ENCODE measurements at regions not wholly inside any gene's neighbourhood (a gene's known extent, or its start where the extent isn't known, plus 50 kb on each side); places are given as distances from the start of the nearest gene placed in this dataset.
A peak's percentile ranks its signal among the peaks of the same experiment; 100 is the strongest.
"Not testable (repeated sequence)": the region's sequence is repeated elsewhere in the genome, so short reads cannot be mapped to it uniquely, and the experiment has no call there.

DNA sequence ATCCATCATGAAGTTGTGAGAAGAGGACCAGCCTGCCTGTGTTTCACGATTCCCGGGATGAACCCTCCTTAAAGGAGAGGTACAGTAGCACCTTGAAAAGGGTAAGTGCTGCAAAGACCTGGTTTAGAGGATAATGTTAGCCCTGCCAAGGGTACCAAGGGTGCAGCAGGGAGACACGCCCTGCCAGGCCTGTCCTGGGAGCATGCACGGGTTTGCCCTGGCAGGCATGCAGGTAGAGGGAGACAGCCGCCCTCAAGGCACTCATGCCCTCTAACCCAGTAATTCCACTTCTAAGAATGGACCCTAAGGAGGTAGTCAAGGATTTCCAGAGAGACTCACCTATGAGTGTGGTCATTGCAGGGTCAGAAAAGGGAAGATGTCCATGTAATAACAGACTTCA is 65.0 kb downstream of the DIO3 start:
- no peaks in the 10 kb centered on the region for H3K27me3 ChIP-seq (ENCODE audit: control insufficient read depth in 2 of 2, insufficient read depth in 2 of 2, low read length in 2 of 2)
- H3K4me3 ChIP-seq (ENCODE audit: low read length in 2 of 2), result no peak overlapping the region
- H3K36me3 ChIP-seq (ENCODE audit: control insufficient read depth in 2 of 2, insufficient read depth in 2 of 2, low read length in 2 of 2), result no peaks in the 10 kb centered on the region
- H3K4me1 ChIP-seq (ENCODE audit: control insufficient read depth in 2 of 2, insufficient read depth in 2 of 2, low read length in 2 of 2), result peaks cover 3% of the 10 kb centered on the region in 2 donors
- H3K9me3 ChIP-seq (ENCODE audit: control insufficient read depth in 2 of 2, low read length in 2 of 2), result no peaks in the 10 kb centered on the region
- no peak overlapping the region for H3K9ac ChIP-seq (ENCODE audit: low read depth in 1 of 2, low read length in 2 of 2)
- no peak overlapping the region for H3K27ac ChIP-seq (ENCODE audit: low read depth in 2 of 2, low read length in 2 of 2)

DNA sequence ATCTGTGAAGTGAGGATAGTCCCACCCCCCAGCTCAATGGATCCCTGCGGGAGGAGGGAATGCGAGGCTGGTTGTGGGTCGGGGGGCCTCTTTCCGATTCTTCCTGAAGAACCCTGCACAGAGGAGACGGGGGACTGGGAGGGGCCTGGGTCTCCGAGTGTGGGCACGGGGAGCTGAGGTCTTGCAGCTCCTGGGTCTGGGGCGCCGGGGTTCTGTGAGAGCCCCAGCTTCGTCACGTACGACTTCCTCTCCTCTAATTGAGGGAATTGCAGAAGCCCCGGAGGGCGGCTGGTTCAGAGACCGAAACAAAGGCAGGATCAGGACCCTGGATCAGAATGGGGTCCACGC is 66.6 kb downstream of the DIO3 start:
- Histone ChIP-seq H3K4me3 (ENCODE audit: low read length in 2 of 2) (no peak overlapping the region), H3K9ac (ENCODE audit: low read depth in 1 of 2, low read length in 2 of 2) (no peak overlapping the region), H3K9me3 (ENCODE audit: control insufficient read depth in 2 of 2, low read length in 2 of 2) (no peaks in the 10 kb centered on the region), H3K4me1 (ENCODE audit: control insufficient read depth in 2 of 2, insufficient read depth in 2 of 2, low read length in 2 of 2) (peaks cover 3% of the 10 kb centered on the region in 2 donors), H3K27ac (ENCODE audit: low read depth in 2 of 2, low read length in 2 of 2) (no peak overlapping the region), H3K27me3 (ENCODE audit: control insufficient read depth in 2 of 2, insufficient read depth in 2 of 2, low read length in 2 of 2) (no peaks in the 10 kb centered on the region), H3K36me3 (ENCODE audit: control insufficient read depth in 2 of 2, insufficient read depth in 2 of 2, low read length in 2 of 2) (no peaks in the 10 kb centered on the region)

DNA sequence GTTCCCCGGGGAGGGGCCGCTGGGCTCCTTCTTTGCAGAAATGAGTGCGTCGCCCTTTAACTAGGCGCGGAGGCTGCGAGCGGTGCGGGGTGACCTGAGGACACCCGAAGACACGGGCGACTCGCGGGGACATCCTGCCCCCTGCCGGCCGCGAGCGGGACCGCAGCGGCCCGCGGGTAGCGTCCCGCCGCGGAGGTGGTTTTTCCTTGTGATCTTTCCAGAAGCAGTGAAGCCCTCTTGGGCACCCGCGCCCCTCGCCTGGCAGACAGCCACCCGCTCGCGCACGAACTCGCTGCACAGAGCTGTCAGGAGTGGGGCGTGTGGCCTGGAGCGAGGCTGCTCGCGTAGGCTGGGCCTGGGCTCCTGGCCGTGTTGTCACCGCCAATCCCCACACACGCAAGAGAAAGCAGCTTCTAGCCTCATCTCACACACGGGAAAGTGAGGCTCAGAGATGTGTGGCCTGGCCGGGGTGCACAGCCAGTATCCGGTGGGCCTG is 67.2 kb downstream of the DIO3 start:
- H3K9me3 ChIP-seq (ENCODE audit: control insufficient read depth in 2 of 2, low read length in 2 of 2), result no peaks in the 10 kb centered on the region
- H3K4me1 ChIP-seq (ENCODE audit: control insufficient read depth in 2 of 2, insufficient read depth in 2 of 2, low read length in 2 of 2), result peaks cover 3% of the 10 kb centered on the region in 2 donors
- H3K4me3 ChIP-seq (ENCODE audit: low read length in 2 of 2), result peak overlapping the region; percentile 24 to 41
- no peaks in the 10 kb centered on the region for H3K27me3 ChIP-seq (ENCODE audit: control insufficient read depth in 2 of 2, insufficient read depth in 2 of 2, low read length in 2 of 2)
- no peak overlapping the region for H3K9ac ChIP-seq (ENCODE audit: low read depth in 1 of 2, low read length in 2 of 2)
- no peak overlapping the region for H3K27ac ChIP-seq (ENCODE audit: low read depth in 2 of 2, low read length in 2 of 2)
- no peaks in the 10 kb centered on the region for H3K36me3 ChIP-seq (ENCODE audit: control insufficient read depth in 2 of 2, insufficient read depth in 2 of 2, low read length in 2 of 2)

DNA sequence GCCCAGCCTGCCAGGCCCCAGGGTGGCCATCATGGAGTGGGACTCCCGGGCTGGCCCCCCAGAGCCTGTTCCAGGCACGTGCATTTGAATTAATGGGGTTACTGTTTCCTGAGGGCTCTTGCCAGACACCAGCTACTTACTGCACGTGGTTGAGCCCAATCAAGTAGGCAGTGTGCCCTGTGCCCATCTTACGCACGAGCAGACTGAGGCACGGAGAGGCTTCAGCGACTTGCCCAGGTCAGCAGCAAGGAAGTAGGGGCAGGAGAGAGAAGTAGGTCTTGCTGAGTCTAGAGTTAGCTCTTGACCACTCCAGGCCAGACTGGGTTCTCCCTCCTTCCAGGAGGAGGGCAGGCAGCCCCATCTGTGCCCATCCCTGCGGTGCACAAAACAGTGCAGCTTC is 67.7 kb downstream of the DIO3 start:
- Histone ChIP-seq H3K36me3 (ENCODE audit: control insufficient read depth in 2 of 2, insufficient read depth in 2 of 2, low read length in 2 of 2) (no peaks in the 10 kb centered on the region), H3K27ac (ENCODE audit: low read depth in 2 of 2, low read length in 2 of 2) (no peak overlapping the region), H3K4me1 (ENCODE audit: control insufficient read depth in 2 of 2, insufficient read depth in 2 of 2, low read length in 2 of 2) (peaks cover 3% of the 10 kb centered on the region in 2 donors), H3K9ac (ENCODE audit: low read depth in 1 of 2, low read length in 2 of 2) (no peak overlapping the region), H3K4me3 (ENCODE audit: low read length in 2 of 2) (no peak overlapping the region), H3K9me3 (ENCODE audit: control insufficient read depth in 2 of 2, low read length in 2 of 2) (no peaks in the 10 kb centered on the region), H3K27me3 (ENCODE audit: control insufficient read depth in 2 of 2, insufficient read depth in 2 of 2, low read length in 2 of 2) (no peaks in the 10 kb centered on the region)

DNA sequence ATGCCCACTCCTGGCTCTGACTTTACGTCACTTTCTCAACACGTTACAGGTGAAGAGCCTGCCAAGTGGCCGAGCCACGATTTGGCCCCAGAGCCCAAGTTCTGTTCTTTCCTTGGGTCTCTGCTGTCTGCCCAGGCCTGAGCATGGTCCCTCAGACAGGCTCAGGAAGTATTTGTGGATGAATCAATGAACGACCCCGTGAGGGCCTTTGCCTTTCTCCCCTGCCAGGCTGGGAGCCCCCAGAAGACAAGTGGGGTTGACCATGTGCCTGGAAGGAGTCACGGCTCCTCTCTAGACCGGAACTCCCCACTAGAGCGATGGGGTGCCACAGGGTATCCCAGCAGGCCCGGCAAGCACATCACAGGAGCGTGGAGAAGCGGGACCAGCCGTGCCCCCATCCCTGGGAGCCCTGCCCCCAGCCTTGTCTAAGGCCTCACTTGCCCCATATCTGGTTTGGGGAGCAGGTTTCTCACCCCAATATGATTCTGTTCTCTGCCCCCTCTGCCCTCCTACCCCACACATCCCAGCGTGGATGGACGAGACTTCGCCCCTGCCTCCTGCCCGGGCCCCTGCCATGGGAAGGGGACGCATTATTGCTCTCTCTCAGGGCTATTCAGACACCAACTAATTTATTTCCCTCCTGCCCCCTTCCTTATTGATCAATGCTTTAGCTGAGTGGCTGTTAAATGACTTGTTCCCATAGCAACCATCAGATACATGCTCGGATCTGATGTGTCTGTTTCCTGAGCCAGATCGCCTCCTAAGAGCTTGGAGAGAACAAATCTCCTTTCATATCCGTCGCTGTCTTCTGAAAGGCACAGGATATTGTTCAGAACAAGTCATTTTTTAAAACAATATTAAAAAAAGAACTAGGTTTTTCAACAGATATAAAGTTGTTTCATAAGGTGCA is 69.0 kb downstream of the DIO3 start:
- no peaks in the 10 kb centered on the region for H3K9me3 ChIP-seq (ENCODE audit: control insufficient read depth in 2 of 2, low read length in 2 of 2)
- H3K4me3 ChIP-seq (ENCODE audit: low read length in 2 of 2), result no peak overlapping the region
- peaks cover 3% of the 10 kb centered on the region in 2 donors for H3K4me1 ChIP-seq (ENCODE audit: control insufficient read depth in 2 of 2, insufficient read depth in 2 of 2, low read length in 2 of 2)

DNA sequence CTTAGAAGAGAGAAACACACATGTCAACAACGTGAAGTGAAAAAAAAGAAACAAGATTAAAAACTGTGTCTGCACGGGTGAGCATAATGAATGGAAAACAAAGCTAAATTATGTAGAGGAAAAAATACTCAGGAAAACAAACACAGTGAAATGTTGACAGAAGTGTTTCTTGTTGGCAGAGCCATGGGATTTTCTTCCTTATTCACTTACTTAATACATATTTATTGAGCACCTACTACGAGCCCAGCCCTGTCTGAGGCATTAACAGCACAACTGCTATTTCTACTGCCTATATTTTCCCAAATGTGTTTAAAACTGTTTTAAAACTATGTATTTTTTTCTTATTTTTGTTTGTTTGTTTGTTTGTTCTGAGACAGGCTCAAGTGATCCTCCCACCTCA is 69.9 kb downstream of the DIO3 start:
- Histone ChIP-seq H3K9me3 (ENCODE audit: control insufficient read depth in 2 of 2, low read length in 2 of 2) (no peaks in the 10 kb centered on the region), H3K4me3 (ENCODE audit: low read length in 2 of 2) (no peak overlapping the region), H3K27ac (ENCODE audit: low read depth in 2 of 2, low read length in 2 of 2) (no peak overlapping the region), H3K4me1 (ENCODE audit: control insufficient read depth in 2 of 2, insufficient read depth in 2 of 2, low read length in 2 of 2) (peaks cover 3% of the 10 kb centered on the region in 2 donors), H3K27me3 (ENCODE audit: control insufficient read depth in 2 of 2, insufficient read depth in 2 of 2, low read length in 2 of 2) (no peaks in the 10 kb centered on the region), H3K9ac (ENCODE audit: low read depth in 1 of 2, low read length in 2 of 2) (no peak overlapping the region), H3K36me3 (ENCODE audit: control insufficient read depth in 2 of 2, insufficient read depth in 2 of 2, low read length in 2 of 2) (no peaks in the 10 kb centered on the region)

More for the DNA sequence above, 69.0 kb downstream of the DIO3 start:
- no peak overlapping the region for H3K27ac ChIP-seq (ENCODE audit: low read depth in 2 of 2, low read length in 2 of 2)
- H3K9ac ChIP-seq (ENCODE audit: low read depth in 1 of 2, low read length in 2 of 2), result no peak overlapping the region
- H3K27me3 ChIP-seq (ENCODE audit: control insufficient read depth in 2 of 2, insufficient read depth in 2 of 2, low read length in 2 of 2), result no peaks in the 10 kb centered on the region
- H3K36me3 ChIP-seq (ENCODE audit: control insufficient read depth in 2 of 2, insufficient read depth in 2 of 2, low read length in 2 of 2), result no peaks in the 10 kb centered on the region

DNA sequence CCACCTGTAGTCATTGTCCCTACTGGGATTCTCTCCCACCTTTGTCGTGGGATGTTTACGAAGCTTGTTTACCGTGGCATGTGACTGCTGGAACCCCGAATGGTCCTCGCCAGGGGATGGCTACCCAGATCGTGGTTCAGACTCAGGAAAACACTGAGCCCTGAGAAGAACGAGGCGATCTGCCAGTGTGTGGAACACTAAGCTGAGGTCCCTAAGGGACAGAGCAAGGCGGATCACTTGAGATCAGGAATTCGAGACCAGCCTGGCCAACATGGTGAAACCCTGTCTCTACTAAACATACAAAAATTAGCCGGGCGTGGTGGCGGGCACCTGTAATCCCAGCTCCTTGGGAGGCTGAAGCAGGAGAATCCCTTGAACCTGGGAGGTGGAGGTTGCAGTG is 70.7 kb downstream of the DIO3 start:
- not testable (repeated sequence) for H3K9me3 ChIP-seq (ENCODE audit: control insufficient read depth in 2 of 2, low read length in 2 of 2); H3K4me1 ChIP-seq (ENCODE audit: control insufficient read depth in 2 of 2, insufficient read depth in 2 of 2, low read length in 2 of 2); H3K27ac ChIP-seq (ENCODE audit: low read depth in 2 of 2, low read length in 2 of 2); H3K27me3 ChIP-seq (ENCODE audit: control insufficient read depth in 2 of 2, insufficient read depth in 2 of 2, low read length in 2 of 2); H3K4me3 ChIP-seq (ENCODE audit: low read length in 2 of 2); H3K36me3 ChIP-seq (ENCODE audit: control insufficient read depth in 2 of 2, insufficient read depth in 2 of 2, low read length in 2 of 2); H3K9ac ChIP-seq (ENCODE audit: low read depth in 1 of 2, low read length in 2 of 2)

DNA sequence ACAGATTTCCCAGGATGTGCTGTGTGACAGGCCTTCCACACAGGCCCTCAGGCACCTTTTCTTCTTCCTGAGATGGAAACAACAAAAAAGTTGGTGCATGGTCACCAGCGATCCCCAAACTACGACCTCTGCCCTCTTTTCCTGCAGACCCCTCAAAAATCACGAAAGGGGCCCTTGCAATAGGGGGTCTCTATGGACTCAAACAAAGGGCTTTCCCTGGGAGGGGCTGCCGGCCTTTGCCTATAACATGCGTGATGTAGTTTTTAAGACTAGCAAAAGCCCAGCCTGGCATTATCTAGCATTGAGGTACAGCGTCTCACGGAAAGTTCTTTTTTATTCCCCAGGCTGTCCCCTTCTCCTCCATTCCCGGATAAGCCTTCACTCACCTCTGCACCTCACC is 71.2 kb downstream of the DIO3 start:
- H3K27me3 ChIP-seq (ENCODE audit: control insufficient read depth in 2 of 2, insufficient read depth in 2 of 2, low read length in 2 of 2), result no peaks in the 10 kb centered on the region
- no peak overlapping the region for H3K27ac ChIP-seq (ENCODE audit: low read depth in 2 of 2, low read length in 2 of 2)

DNA sequence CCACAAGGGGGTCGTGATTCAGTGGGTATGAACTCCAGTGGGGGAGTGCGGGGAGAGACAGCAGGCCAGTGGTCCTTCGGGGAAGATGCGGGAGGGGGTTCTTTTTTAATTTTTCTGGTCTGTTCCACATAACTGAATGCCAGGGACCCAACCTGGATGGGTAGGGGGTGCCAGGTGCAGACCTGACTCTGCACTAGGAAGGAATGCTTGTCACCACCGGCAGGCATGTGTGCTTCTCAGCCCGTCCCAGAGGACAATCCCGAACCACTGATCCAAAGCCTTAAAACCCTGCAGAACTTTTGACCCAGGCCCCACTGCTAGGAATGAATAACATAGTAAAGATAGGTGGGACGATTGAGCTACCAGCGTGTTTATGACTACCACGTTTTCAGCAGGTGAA is 72.0 kb downstream of the DIO3 start:
- Histone ChIP-seq H3K4me3 (ENCODE audit: low read length in 2 of 2) (no peak overlapping the region), H3K9ac (ENCODE audit: low read depth in 1 of 2, low read length in 2 of 2) (no peak overlapping the region), H3K9me3 (ENCODE audit: control insufficient read depth in 2 of 2, low read length in 2 of 2) (no peaks in the 10 kb centered on the region), H3K4me1 (ENCODE audit: control insufficient read depth in 2 of 2, insufficient read depth in 2 of 2, low read length in 2 of 2) (peaks cover under 1 to 3% of the 10 kb centered on the region in 2 donors), H3K36me3 (ENCODE audit: control insufficient read depth in 2 of 2, insufficient read depth in 2 of 2, low read length in 2 of 2) (no peaks in the 10 kb centered on the region), H3K27ac (ENCODE audit: low read depth in 2 of 2, low read length in 2 of 2) (no peak overlapping the region), H3K27me3 (ENCODE audit: control insufficient read depth in 2 of 2, insufficient read depth in 2 of 2, low read length in 2 of 2) (no peaks in the 10 kb centered on the region)

More for the DNA sequence above, 71.2 kb downstream of the DIO3 start:
- Histone ChIP-seq H3K9ac (ENCODE audit: low read depth in 1 of 2, low read length in 2 of 2) (no peak overlapping the region), H3K9me3 (ENCODE audit: control insufficient read depth in 2 of 2, low read length in 2 of 2) (no peaks in the 10 kb centered on the region), H3K36me3 (ENCODE audit: control insufficient read depth in 2 of 2, insufficient read depth in 2 of 2, low read length in 2 of 2) (no peaks in the 10 kb centered on the region), H3K4me3 (ENCODE audit: low read length in 2 of 2) (no peak overlapping the region), H3K4me1 (ENCODE audit: control insufficient read depth in 2 of 2, insufficient read depth in 2 of 2, low read length in 2 of 2) (peaks cover 3% of the 10 kb centered on the region in 2 donors)

DNA sequence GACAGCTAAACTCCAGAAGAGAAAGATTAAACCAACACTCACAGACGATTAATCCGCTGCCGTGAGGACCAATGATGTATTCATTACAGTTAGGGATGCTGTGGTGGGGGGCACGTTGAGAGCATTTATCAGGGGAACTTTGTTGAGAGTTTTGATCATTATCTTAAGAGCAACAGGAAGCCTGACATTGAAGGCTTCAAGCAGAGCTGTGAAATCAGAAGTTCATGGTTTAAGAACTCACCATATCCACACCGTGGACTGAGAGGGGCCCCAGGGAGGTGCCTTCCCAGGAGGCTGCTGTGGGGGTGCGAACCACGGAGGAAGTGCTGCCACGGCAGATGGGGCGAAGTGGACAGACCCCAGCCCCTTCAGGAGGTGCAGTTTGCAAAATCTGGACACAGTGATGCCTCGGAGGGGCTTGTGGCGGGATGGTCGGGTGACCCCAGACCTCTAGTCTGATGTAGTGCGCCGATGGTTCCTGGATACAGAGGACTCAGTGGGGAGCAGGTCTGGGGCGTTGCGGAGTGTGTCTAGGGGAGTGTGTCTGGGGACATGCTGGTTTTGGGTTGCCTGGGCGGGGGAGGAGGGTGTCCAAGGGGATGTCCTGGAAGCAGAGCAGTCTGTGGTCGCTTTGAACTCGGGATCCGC is 73.0 kb downstream of the DIO3 start:
- no peak overlapping the region for H3K4me3 ChIP-seq (ENCODE audit: low read length in 2 of 2)
- H3K9ac ChIP-seq (ENCODE audit: low read depth in 1 of 2, low read length in 2 of 2), result no peak overlapping the region
- no peaks in the 10 kb centered on the region for H3K36me3 ChIP-seq (ENCODE audit: control insufficient read depth in 2 of 2, insufficient read depth in 2 of 2, low read length in 2 of 2)
- H3K27me3 ChIP-seq (ENCODE audit: control insufficient read depth in 2 of 2, insufficient read depth in 2 of 2, low read length in 2 of 2), result no peaks in the 10 kb centered on the region
- no peak overlapping the region for H3K27ac ChIP-seq (ENCODE audit: low read depth in 2 of 2, low read length in 2 of 2)
- H3K9me3 ChIP-seq (ENCODE audit: control insufficient read depth in 2 of 2, low read length in 2 of 2), result no peaks in the 10 kb centered on the region
- no peaks in the 10 kb centered on the region for H3K4me1 ChIP-seq (ENCODE audit: control insufficient read depth in 2 of 2, insufficient read depth in 2 of 2, low read length in 2 of 2)

Measured in mucosa of rectum (tissue), 2 donors.